H9 (cell line): ENCODE measurements at regions not wholly inside any gene's neighbourhood (a gene's known extent, or its start where the extent isn't known, plus 50 kb on each side); places are given as distances from the start of the nearest gene placed in this dataset.

Experiments used
- DNase-seq: peaks from one replicate; pipeline ENCODE4 v3.0.0-alpha.2; 2017
- H2AFZ ChIP-seq: one replicate; pipeline ENCODE4 v1.6.1; 2013; ENCODE audit warnings: mild to moderate bottlenecking, low read length, control low read depth, moderate library complexity
- H2AK5ac ChIP-seq: 2 replicates; pipeline ENCODE4 v1.6.1; 2013; ENCODE audit warnings: low read length, control low read depth, mixed read lengths; ENCODE audit not compliant: insufficient read length
- H2BK120ac ChIP-seq: one replicate; pipeline ENCODE4 v1.6.1; 2013; ENCODE audit warnings: low read depth, mild to moderate bottlenecking, low read length, control low read depth, inconsistent platforms; ENCODE audit not compliant: poor library complexity, severe bottlenecking
- H2BK12ac ChIP-seq: 2 replicates; pipeline ENCODE4 v1.6.1; 2013; ENCODE audit warnings: low read length, control low read depth, mixed read lengths, low read depth; ENCODE audit not compliant: insufficient read length
- H2BK15ac ChIP-seq: 2 replicates; pipeline ENCODE4 v1.6.1; 2013; ENCODE audit warnings: low read depth, low read length, control low read depth
- H2BK20ac ChIP-seq: one replicate; pipeline ENCODE4 v1.6.1; 2013; ENCODE audit warnings: low read depth, mild to moderate bottlenecking, low read length, control low read depth, inconsistent platforms; ENCODE audit not compliant: poor library complexity, severe bottlenecking
- H2BK5ac ChIP-seq: 2 replicates; pipeline ENCODE4 v1.6.1; 2013; ENCODE audit warnings: low read length, control low read depth, mixed read lengths; ENCODE audit not compliant: insufficient read length
- H3K14ac ChIP-seq: 2 replicates; pipeline ENCODE4 v1.6.1; 2013; ENCODE audit warnings: low read length, control low read depth; ENCODE audit not compliant: insufficient read depth
- H3K18ac ChIP-seq: 2 replicates; pipeline ENCODE4 v1.6.1; 2013; ENCODE audit warnings: low read depth, mild to moderate bottlenecking, mixed read lengths, low read length, control low read depth; ENCODE audit not compliant: insufficient read length
- H3K23ac ChIP-seq: 2 replicates; pipeline ENCODE4 v1.6.1; 2013; ENCODE audit warnings: low read length, control low read depth, mixed read lengths, low read depth; ENCODE audit not compliant: insufficient read length
- H3K23me2 ChIP-seq: 2 replicates; pipeline ENCODE4 v1.6.1; 2013; ENCODE audit warnings: low read depth, mild to moderate bottlenecking, mixed read lengths, low read length, control low read depth; ENCODE audit not compliant: insufficient read length, poor library complexity, severe bottlenecking
- H3K27ac ChIP-seq: 2 replicates; pipeline ENCODE4 v1.5.1; 2013; ENCODE audit warnings: low read length, control low read depth, mixed read lengths, low read depth; ENCODE audit not compliant: insufficient read length
- H3K27me3 ChIP-seq: 2 replicates; pipeline ENCODE4 v1.6.1; 2013; ENCODE audit warnings: low read length, control low read depth, inconsistent platforms; ENCODE audit not compliant: insufficient read depth
- H3K4ac ChIP-seq: 2 replicates; pipeline ENCODE4 v1.6.1; 2013; ENCODE audit warnings: low read depth, mild to moderate bottlenecking, control low read depth, inconsistent platforms, low read length, moderate library complexity
- H3K4me1 ChIP-seq: 2 replicates; pipeline ENCODE4 v1.6.1; 2013; ENCODE audit warnings: low read length, control low read depth, inconsistent platforms; ENCODE audit not compliant: insufficient read depth
- H3K4me2 ChIP-seq: 2 replicates; pipeline ENCODE4 v1.6.1; 2013; ENCODE audit warnings: low read length, control low read depth, mixed read lengths; ENCODE audit not compliant: insufficient read length, insufficient read depth
- H3K56ac ChIP-seq: 2 replicates; pipeline ENCODE4 v1.6.1; 2013; ENCODE audit warnings: low read depth, mild to moderate bottlenecking, mixed read lengths, low read length, control low read depth; ENCODE audit not compliant: insufficient read length
- H3K79me1 ChIP-seq: 2 replicates; pipeline ENCODE4 v1.6.1; 2013; ENCODE audit warnings: low read depth, mild to moderate bottlenecking, moderate library complexity, low read length, control low read depth, inconsistent platforms; ENCODE audit not compliant: insufficient read depth, poor library complexity, severe bottlenecking
- H3K79me2 ChIP-seq: 2 replicates; pipeline ENCODE4 v1.6.1; 2013; ENCODE audit warnings: low read length, control low read depth, inconsistent platforms; ENCODE audit not compliant: insufficient read depth
- H3K9ac ChIP-seq: 2 replicates; pipeline ENCODE4 v1.6.1; 2013; ENCODE audit warnings: low read length, control low read depth, mixed read lengths; ENCODE audit not compliant: insufficient read length; ENCODE audit errors: extremely low read depth
- H3K9me3 ChIP-seq: one replicate; pipeline ENCODE4 v1.6.1; 2013; ENCODE audit warnings: low read depth, low read length, inconsistent platforms; ENCODE audit not compliant: control insufficient read depth
- H3T11ph ChIP-seq: one replicate; pipeline ENCODE4 v1.6.1; 2013; ENCODE audit warnings: mild to moderate bottlenecking, low read length, control low read depth, inconsistent platforms
- H4K20me1 ChIP-seq: one replicate; pipeline ENCODE4 v1.6.1; 2013; ENCODE audit not compliant: control insufficient read depth, insufficient read length, insufficient read depth
- H4K5ac ChIP-seq: 2 replicates; pipeline ENCODE4 v1.6.1; 2013; ENCODE audit warnings: low read depth, mild to moderate bottlenecking, mixed read lengths, low read length, control low read depth; ENCODE audit not compliant: insufficient read length
- H4K8ac ChIP-seq: replicated peaks from 2 replicates; pipeline ENCODE4 v1.6.1; 2013; ENCODE audit warnings: low read length, control low read depth, mixed read lengths, low read depth; ENCODE audit not compliant: insufficient read length
- H4K91ac ChIP-seq: 2 replicates; pipeline ENCODE4 v1.6.1; 2013; ENCODE audit warnings: low read depth, mild to moderate bottlenecking, moderate library complexity, mixed read lengths, low read length, control low read depth; ENCODE audit not compliant: insufficient read length
- H3K27ac Mint-ChIP-seq, 3 experiments: 2 replicates in 2 of 3; 3 replicates in 1 of 3; pipeline ENCODE4 v1.8.0; 2020 to 2021; ENCODE audit warnings: mixed read lengths in 3 of 3, mild to moderate bottlenecking in 1 of 3, moderate library complexity in 1 of 3
- H3K27me3 Mint-ChIP-seq: 2 replicates; pipeline ENCODE4 v1.8.0; 2021; ENCODE audit warnings: low read depth, mild to moderate bottlenecking, moderate library complexity, mixed read lengths
- H3K36me3 Mint-ChIP-seq, 3 experiments: 2 replicates in 2 of 3; 3 replicates in 1 of 3; pipeline ENCODE4 v1.8.0; 2020 to 2021; ENCODE audit warnings: low read depth in 3 of 3, mixed read lengths in 3 of 3; ENCODE audit not compliant: insufficient read depth in 1 of 3
- H3K4me1 Mint-ChIP-seq, 2 experiments: 2 replicates each; pipeline ENCODE4 v1.8.0; 2020; ENCODE audit warnings: mixed read lengths in 2 of 2
- H3K4me3 Mint-ChIP-seq, 2 experiments: 2 replicates in 1 of 2; 3 replicates in 1 of 2; pipeline ENCODE4 v1.8.0; 2020 to 2021; ENCODE audit warnings: mild to moderate bottlenecking in 2 of 2, mixed read lengths in 2 of 2, moderate library complexity in 1 of 2
- H3K9me3 Mint-ChIP-seq, 2 experiments: 2 replicates in 1 of 2; 3 replicates in 1 of 2; pipeline ENCODE4 v1.8.0; 2020; ENCODE audit warnings: mild to moderate bottlenecking in 2 of 2, mixed read lengths in 2 of 2, moderate library complexity in 1 of 2
- WGBS: extraction: QIAGEN DNeasy Blood & Tissue Kit; methylation state at CpG from one replicate; pipeline ENCODE4 v1.1.7; 2013; ENCODE audit warnings: missing lambda C conversion rate, low lambda C conversion rate, mixed read lengths; ENCODE audit not compliant: insufficient read length; ENCODE audit errors: extremely low coverage; 5-methylcytosine and 5-hydroxymethylcytosine counted together
- TF ChIP-seq, protein P1 (sequence below): fragments of 200-600 bp; sonication (generic); conservative IDR thresholded peaks from 3 replicates; pipeline ENCODE4 v1.8.0; 2021; ENCODE audit warnings: antibody characterized with exemption, mild to moderate bottlenecking

DNA sequence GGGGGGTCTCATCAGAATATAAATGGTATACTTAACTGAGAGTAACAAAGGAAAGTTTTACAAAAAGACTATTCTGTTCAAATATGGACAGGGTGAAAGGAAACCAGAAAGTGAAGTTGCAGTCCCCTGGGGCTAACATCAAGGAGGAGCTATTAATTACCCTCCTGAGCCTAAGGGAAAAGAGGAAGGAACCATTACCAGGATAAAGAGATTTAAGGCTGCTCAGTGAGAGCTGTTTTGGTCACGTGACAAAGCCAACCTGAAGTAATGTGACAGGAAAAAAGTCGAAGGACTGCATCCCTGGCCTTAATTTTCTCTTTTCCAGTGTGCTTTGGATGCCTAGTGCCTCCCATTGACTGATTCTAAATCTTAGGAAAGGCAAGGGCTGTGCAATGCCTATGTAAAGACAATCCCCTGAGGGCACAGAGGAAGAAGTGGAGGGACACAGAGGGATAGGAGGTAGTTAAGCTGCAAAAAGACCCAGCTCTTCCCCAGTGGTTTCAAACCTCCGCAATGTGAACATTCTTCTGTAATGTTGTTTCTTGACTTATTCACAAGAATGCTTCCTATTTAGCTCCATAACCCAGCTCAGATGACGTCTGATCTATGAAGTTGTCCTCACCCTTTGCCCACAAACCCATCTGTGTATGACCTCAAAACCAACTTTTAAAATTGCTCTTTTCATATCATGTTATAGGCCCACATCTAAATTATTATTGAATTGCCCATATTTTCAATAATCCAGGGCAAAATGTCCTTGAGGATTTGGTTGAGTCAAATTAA lies 187.7 kb upstream of the DCN start:
- H3K23ac ChIP-seq, result no peak overlapping the region
- H2BK5ac ChIP-seq, result no peak overlapping the region

More for the DNA sequence above, 187.7 kb upstream of the DCN start:
- no peak overlapping the region for H3K56ac ChIP-seq
- no peaks in the 10 kb centered on the region for H3K79me2 ChIP-seq
- no peak overlapping the region for H3T11ph ChIP-seq
- H4K20me1 ChIP-seq, result no peaks in the 10 kb centered on the region
- TF ChIP-seq, protein P1, sequence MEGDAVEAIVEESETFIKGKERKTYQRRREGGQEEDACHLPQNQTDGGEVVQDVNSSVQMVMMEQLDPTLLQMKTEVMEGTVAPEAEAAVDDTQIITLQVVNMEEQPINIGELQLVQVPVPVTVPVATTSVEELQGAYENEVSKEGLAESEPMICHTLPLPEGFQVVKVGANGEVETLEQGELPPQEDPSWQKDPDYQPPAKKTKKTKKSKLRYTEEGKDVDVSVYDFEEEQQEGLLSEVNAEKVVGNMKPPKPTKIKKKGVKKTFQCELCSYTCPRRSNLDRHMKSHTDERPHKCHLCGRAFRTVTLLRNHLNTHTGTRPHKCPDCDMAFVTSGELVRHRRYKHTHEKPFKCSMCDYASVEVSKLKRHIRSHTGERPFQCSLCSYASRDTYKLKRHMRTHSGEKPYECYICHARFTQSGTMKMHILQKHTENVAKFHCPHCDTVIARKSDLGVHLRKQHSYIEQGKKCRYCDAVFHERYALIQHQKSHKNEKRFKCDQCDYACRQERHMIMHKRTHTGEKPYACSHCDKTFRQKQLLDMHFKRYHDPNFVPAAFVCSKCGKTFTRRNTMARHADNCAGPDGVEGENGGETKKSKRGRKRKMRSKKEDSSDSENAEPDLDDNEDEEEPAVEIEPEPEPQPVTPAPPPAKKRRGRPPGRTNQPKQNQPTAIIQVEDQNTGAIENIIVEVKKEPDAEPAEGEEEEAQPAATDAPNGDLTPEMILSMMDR, result no peak
- no peak overlapping the region for H4K8ac ChIP-seq
- no peak overlapping the region for H3K27ac ChIP-seq
- H3K4me1 ChIP-seq, result no peaks in the 10 kb centered on the region; the same call in 1 of the 2 replicates
- H2BK12ac ChIP-seq, result no peak overlapping the region
- Mint-ChIP-seq H3K9me3 (peaks cover 0 to 2% of the 10 kb centered on the region in 2 experiments; a peak in 2 of 5 replicates), H3K4me1 (peaks cover 24 to 41% of the 10 kb centered on the region in 2 experiments), H3K36me3 (no peaks in the 10 kb centered on the region; a peak in 2 of 7 replicates), H3K4me3 (no peak overlapping the region), H3K27ac (peak overlapping the region in 2 of 3 experiments; percentile 25 to 49; a peak in 2 of 7 replicates), H3K27me3 (no peaks in the 10 kb centered on the region)
- H3K18ac ChIP-seq, result no peak overlapping the region
- no CpG with 5 or more reads among the region's 4 CpGs for WGBS
- no peak overlapping the region for H3K14ac ChIP-seq
- H3K4me2 ChIP-seq, result no peak overlapping the region
- H2BK20ac ChIP-seq, result no peak overlapping the region
- H3K79me1 ChIP-seq, result no peaks in the 10 kb centered on the region
- no peaks in the 10 kb centered on the region for H3K23me2 ChIP-seq
- no peaks in the 10 kb centered on the region for H3K9me3 ChIP-seq
- H3K27me3 ChIP-seq, result no peaks in the 10 kb centered on the region
- peak overlapping the region; percentile 71 for H2AFZ ChIP-seq
- no peak overlapping the region for H3K9ac ChIP-seq
- DNase-seq, result peak; percentile 61
- no peak overlapping the region for H2BK120ac ChIP-seq
- H3K4ac ChIP-seq, result no peak overlapping the region
- H4K91ac ChIP-seq, result no peak overlapping the region
- no peak overlapping the region for H2AK5ac ChIP-seq
- no peak overlapping the region for H2BK15ac ChIP-seq
- H4K5ac ChIP-seq, result no peak overlapping the region
